ENCODE measurements at regions not wholly inside any gene's neighbourhood (a gene's known extent, or its start where the extent isn't known, plus 50 kb on each side); places are given as distances from the start of the nearest gene placed in this dataset.

DNA sequence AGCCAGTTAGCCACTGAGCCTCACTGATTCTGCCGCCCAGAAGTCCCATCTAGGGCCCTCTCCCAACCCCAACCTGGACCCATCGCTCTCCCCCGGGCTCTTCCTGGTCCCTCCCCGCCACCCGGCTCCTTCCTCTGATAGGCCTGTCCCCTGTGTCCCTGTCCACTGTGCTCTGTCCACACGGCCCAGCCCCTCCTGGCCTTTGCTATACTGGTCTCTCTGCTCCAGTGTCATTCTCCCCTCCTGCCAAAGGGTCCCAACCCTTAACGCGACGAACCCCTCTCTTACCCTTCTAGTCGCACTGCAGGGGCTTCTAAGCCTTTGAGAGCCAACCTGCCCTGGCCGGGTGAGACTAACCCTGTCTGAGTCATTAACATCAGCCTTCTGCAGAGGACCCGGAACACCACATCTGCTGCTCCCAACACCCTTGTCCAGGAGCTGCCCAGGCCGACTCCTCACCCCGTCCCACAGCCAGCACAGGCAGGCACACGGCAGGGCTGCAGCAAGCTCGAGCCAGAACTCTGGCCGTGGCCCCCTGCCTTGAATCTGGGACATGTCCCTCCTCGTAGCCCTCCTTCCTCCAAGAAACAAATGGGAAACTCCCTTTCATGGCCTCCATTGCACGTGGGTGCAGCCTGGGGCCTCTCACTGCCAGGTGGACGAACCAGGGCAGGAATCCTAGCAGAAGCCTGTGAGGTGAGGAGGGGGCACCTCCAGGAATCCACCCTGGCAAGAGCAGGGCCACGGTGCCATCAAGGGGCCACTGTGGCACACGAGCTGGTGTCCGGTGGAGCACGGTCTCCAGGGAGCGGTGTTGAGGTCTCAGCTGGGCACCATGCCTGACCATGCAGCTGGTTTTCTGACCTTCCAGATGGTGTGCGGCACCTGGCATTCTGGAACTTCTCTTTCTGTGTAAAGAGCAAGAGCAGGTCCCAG is 140.9 kb upstream of the IQSEC1 start:
- TF ChIP-seq CTCF (conservative IDR thresholded peaks at IDR 0.05; ENCODE audit: low read depth, low read length) = no peak
- H3K4me3 ChIP-seq (ENCODE audit: low read length) = no peak overlapping the region
- no peak for DNase-seq (ENCODE audit: low read depth)

DNA sequence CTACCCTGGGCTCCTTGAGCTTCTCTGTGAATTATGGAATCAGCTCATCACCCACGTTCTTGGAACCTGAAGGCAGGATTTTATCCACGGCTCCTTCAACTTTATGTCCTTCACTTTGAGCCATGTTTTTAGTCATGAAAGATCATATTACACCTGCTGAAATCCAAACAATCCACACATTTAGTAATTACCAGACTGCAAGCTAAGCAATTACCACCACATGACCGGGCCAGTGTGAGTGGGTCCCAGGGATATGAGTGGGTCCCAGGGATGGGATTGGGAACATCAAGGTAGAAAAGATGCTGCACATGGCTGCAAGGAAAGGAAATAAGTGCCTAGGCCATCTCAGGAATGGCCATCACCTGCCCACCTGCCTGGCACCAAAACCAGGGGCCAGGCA is 140.3 kb upstream of the IQSEC1 start:
- TF ChIP-seq CTCF (conservative IDR thresholded peaks at IDR 0.05; ENCODE audit: low read depth, low read length) = no peak
- no peak for DNase-seq (ENCODE audit: low read depth)
- no peak overlapping the region for H3K4me3 ChIP-seq (ENCODE audit: low read length)

- no peak for TF ChIP-seq CTCF (conservative IDR thresholded peaks at IDR 0.05; ENCODE audit: low read depth, low read length)
- DNase-seq (ENCODE audit: low read depth) = no peak
- H3K4me3 ChIP-seq (ENCODE audit: low read length) = no peak overlapping the region
Measured at GRCh38 chr3:13211605-13212210, 138.5 kb upstream of the IQSEC1 start.

GRCh38 chr3:13210221-13210975 is 137.2 kb upstream of the IQSEC1 start:
- DNase-seq (ENCODE audit: low read depth) = no peak
- no peak for TF ChIP-seq CTCF (conservative IDR thresholded peaks at IDR 0.05; ENCODE audit: low read depth, low read length)
- no peak overlapping the region for H3K4me3 ChIP-seq (ENCODE audit: low read length)

GRCh38 chr3:13209634-13209997 is 136.4 kb upstream of the IQSEC1 start:
- DNase-seq (ENCODE audit: low read depth) = no peak
- no peak for TF ChIP-seq CTCF (conservative IDR thresholded peaks at IDR 0.05; ENCODE audit: low read depth, low read length)
- H3K4me3 ChIP-seq (ENCODE audit: low read length) = no peak overlapping the region

DNA sequence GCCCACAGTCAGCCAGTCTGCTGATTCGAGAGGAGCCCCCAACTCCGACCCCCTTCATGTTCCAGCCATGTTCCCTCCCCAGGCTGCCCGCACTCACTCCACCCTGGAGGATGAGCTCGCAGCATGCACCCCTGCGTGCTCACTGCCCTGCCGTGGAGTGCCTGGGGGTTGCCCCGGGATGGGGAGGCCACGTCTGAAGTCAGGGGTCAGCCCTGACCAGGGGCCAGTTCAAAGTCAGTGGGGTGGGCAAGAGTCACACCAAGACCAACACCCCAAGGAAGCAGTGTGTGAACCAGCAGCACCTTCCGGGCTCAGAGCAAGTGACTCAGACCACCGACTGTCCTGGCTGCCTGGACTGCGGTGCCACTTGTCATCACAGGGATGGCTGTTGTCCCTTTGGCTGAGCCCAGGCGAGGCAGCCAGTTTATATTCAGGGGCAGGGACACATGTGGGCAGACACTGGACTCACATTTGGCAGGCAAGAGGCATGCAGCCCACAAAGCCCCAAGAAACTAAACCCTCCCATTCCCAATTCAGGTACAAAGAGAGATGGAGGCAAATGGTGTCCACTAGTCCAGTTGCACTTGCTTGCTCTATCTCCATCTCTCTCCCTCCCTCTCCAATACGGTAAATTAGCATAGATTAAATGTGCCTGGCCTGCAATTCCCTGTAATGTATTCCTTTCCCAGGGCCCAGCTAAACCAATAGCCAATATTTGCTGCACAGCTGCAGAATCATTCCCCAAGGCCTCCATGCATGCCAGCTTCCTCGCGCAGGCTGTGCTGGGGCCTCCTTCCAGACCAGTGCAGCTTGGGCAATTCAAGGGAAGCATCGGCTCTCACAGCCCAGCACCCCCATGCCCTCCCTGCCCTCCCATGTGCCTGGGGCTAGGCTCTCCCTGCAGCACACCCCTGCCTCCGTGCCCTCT is 135.7 kb upstream of the IQSEC1 start:
- TF ChIP-seq CTCF (conservative IDR thresholded peaks at IDR 0.05; ENCODE audit: low read depth, low read length) = no peak
- H3K4me3 ChIP-seq (ENCODE audit: low read length) = no peak overlapping the region
- no peak for DNase-seq (ENCODE audit: low read depth)
